Ovary (tissue), 3 donors: ENCODE measurements at regions not wholly inside any gene's neighbourhood (a gene's known extent, or its start where the extent isn't known, plus 50 kb on each side); places are given as distances from the start of the nearest gene placed in this dataset.

Experiments used
- POLR2A ChIP-seq: fragments of 450-650 bp; IDR thresholded peaks from one replicate; pipeline ENCODE4 v1.6.1; 2017; ENCODE audit warnings: antibody characterized with exemption, mild to moderate bottlenecking, moderate library complexity
- TF ChIP-seq, protein P1 (sequence below), 3 donors: fragments of 450-650 bp in 2 of 3; fragments of 200-600 bp in 1 of 3; IDR thresholded peaks; one replicate each; pipeline versions ENCODE4 v1.5.1 to v1.8.0; 2016 to 2022; ENCODE audit warnings: antibody characterized with exemption in 3 of 3, mild to moderate bottlenecking in 1 of 3
- donor health status: DM: no; HTN: no; CAD: no.

DNA sequence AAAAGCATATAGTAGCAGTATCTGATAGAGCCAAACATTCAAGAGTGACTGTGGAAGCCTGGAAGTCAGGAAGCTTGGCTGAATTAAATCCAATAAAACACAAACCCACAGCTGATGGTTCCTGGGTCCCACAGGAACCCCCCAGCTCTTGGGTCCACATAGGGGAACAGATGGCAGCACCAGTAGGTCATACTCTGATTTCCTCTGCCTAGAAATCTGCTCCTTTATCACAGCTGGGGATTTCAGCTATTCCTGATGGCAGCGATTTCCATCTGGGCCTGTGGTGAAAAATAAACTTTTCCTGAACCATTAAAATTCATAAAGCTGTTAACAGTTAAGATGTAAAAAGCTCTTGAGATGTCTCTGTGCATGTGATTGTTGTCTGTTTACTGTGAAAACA lies 202.0 kb upstream of the FRMD6 start:
- TF ChIP-seq, protein P1, sequence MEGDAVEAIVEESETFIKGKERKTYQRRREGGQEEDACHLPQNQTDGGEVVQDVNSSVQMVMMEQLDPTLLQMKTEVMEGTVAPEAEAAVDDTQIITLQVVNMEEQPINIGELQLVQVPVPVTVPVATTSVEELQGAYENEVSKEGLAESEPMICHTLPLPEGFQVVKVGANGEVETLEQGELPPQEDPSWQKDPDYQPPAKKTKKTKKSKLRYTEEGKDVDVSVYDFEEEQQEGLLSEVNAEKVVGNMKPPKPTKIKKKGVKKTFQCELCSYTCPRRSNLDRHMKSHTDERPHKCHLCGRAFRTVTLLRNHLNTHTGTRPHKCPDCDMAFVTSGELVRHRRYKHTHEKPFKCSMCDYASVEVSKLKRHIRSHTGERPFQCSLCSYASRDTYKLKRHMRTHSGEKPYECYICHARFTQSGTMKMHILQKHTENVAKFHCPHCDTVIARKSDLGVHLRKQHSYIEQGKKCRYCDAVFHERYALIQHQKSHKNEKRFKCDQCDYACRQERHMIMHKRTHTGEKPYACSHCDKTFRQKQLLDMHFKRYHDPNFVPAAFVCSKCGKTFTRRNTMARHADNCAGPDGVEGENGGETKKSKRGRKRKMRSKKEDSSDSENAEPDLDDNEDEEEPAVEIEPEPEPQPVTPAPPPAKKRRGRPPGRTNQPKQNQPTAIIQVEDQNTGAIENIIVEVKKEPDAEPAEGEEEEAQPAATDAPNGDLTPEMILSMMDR (IDR thresholded peaks at IDR 0.05): no peak
- TF ChIP-seq POLR2A: no peak
